ENCODE measurements at regions not wholly inside any gene's neighbourhood (a gene's known extent, or its start where the extent isn't known, plus 50 kb on each side); places are given as distances from the start of the nearest gene placed in this dataset.

DNA sequence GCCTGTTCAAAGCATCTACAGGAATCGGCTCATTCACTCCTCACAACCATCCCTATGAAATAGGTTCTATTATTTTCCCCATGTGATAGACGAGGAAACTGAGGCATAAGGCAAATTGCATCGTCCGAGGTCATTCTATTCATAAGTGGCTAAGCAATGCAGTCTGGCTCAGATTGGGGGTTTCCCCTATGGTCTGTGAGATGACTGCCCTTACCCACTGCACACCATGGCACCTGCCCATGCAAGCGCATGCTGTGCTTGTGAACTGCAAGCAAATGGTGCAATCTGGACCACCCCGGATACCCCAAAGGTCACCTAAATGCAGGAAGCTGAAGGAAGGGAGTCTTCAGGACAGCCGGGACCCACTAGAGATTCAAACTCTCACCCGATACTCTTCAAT is 123.4 kb upstream of the SOD1 start:
- TF ChIP-seq, protein P1, sequence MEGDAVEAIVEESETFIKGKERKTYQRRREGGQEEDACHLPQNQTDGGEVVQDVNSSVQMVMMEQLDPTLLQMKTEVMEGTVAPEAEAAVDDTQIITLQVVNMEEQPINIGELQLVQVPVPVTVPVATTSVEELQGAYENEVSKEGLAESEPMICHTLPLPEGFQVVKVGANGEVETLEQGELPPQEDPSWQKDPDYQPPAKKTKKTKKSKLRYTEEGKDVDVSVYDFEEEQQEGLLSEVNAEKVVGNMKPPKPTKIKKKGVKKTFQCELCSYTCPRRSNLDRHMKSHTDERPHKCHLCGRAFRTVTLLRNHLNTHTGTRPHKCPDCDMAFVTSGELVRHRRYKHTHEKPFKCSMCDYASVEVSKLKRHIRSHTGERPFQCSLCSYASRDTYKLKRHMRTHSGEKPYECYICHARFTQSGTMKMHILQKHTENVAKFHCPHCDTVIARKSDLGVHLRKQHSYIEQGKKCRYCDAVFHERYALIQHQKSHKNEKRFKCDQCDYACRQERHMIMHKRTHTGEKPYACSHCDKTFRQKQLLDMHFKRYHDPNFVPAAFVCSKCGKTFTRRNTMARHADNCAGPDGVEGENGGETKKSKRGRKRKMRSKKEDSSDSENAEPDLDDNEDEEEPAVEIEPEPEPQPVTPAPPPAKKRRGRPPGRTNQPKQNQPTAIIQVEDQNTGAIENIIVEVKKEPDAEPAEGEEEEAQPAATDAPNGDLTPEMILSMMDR (IDR thresholded peaks at IDR 0.05; ENCODE audit: insufficient read depth, low read length), result no peak
- TF ChIP-seq POLR2AphosphoS5 (IDR thresholded peaks at IDR 0.05; ENCODE audit: low read depth) (no peak), GABPA (IDR thresholded peaks at IDR 0.05; ENCODE audit: low read depth) (no peak)

All from HL-60 (cell line).